ENCODE measurements at regions not wholly inside any gene's neighbourhood (a gene's known extent, or its start where the extent isn't known, plus 50 kb on each side); places are given as distances from the start of the nearest gene placed in this dataset.
A peak's percentile ranks its signal among the peaks of the same experiment; 100 is the strongest.
"Not testable (repeated sequence)": the region's sequence is repeated elsewhere in the genome, so short reads cannot be mapped to it uniquely, and the experiment has no call there.

- DNase-seq: no peak
Measured at GRCh38 chr7:19948160-19948559, 174.7 kb upstream of the TMEM196 start.

GRCh38 chr7:19944363-19945120 lies 171.1 kb upstream of the TMEM196 start:
- DNase-seq: no peak

GRCh38 chr7:19939746-19940145 lies 166.3 kb upstream of the TMEM196 start:
- DNase-seq: no peak

- DNase-seq: peak; percentile 7
Measured at GRCh38 chr7:19932549-19933249, 159.3 kb upstream of the TMEM196 start.

GRCh38 chr7:19930851-19931250 lies 157.4 kb upstream of the TMEM196 start:
- DNase-seq: no peak

- no peak for DNase-seq
Measured at GRCh38 chr7:19930051-19930450, 156.6 kb upstream of the TMEM196 start.

GRCh38 chr7:19928247-19928646 lies 154.8 kb upstream of the TMEM196 start:
- DNase-seq: no peak

GRCh38 chr7:19920705-19921104 lies 147.3 kb upstream of the TMEM196 start:
- no peak for DNase-seq

- no peak for DNase-seq
Measured at GRCh38 chr7:19920166-19920565, 146.7 kb upstream of the TMEM196 start.

- DNase-seq: no peak
Measured at GRCh38 chr7:19919261-19920095, 146.1 kb upstream of the TMEM196 start.

- no peak for DNase-seq
Measured at GRCh38 chr7:19916046-19916445, 142.6 kb upstream of the TMEM196 start.

- no peak for DNase-seq
Measured at GRCh38 chr7:19915596-19915995, 142.2 kb upstream of the TMEM196 start.

- no peak for DNase-seq
Measured at GRCh38 chr7:19914866-19915265, 141.4 kb upstream of the TMEM196 start.

- DNase-seq: no peak
Measured at GRCh38 chr7:19900118-19900517, 126.7 kb upstream of the TMEM196 start.

GRCh38 chr7:19899529-19899928 lies 126.1 kb upstream of the TMEM196 start:
- no peak for DNase-seq

- not testable (repeated sequence) for DNase-seq
Measured at GRCh38 chr7:19882893-19883292, 109.5 kb upstream of the TMEM196 start.

- no peak for DNase-seq
Measured at GRCh38 chr7:19872094-19872493, 98.7 kb upstream of the TMEM196 start.

GRCh38 chr7:19871102-19871501 lies 97.7 kb upstream of the TMEM196 start:
- DNase-seq: no peak

GRCh38 chr7:19869979-19870378 lies 96.6 kb upstream of the TMEM196 start:
- DNase-seq: no peak

GRCh38 chr7:19853261-19853832 lies 79.9 kb upstream of the TMEM196 start:
- DNase-seq: no peak

- DNase-seq: peak; percentile 75
Measured at GRCh38 chr7:19852192-19852591, 78.8 kb upstream of the TMEM196 start.

GRCh38 chr7:19851504-19851903 lies 78.1 kb upstream of the TMEM196 start:
- no peak for DNase-seq

GRCh38 chr7:19834566-19834965 lies 61.1 kb upstream of the TMEM196 start:
- DNase-seq: no peak

Data from NCI-H2029 treated with DMSO at 0.1 percent for 48 hours (cell line).